ENCODE measurements at regions not wholly inside any gene's neighbourhood (a gene's known extent, or its start where the extent isn't known, plus 50 kb on each side); places are given as distances from the start of the nearest gene placed in this dataset.
"Not testable (repeated sequence)": the region's sequence is repeated elsewhere in the genome, so short reads cannot be mapped to it uniquely, and the experiment has no call there.

DNA sequence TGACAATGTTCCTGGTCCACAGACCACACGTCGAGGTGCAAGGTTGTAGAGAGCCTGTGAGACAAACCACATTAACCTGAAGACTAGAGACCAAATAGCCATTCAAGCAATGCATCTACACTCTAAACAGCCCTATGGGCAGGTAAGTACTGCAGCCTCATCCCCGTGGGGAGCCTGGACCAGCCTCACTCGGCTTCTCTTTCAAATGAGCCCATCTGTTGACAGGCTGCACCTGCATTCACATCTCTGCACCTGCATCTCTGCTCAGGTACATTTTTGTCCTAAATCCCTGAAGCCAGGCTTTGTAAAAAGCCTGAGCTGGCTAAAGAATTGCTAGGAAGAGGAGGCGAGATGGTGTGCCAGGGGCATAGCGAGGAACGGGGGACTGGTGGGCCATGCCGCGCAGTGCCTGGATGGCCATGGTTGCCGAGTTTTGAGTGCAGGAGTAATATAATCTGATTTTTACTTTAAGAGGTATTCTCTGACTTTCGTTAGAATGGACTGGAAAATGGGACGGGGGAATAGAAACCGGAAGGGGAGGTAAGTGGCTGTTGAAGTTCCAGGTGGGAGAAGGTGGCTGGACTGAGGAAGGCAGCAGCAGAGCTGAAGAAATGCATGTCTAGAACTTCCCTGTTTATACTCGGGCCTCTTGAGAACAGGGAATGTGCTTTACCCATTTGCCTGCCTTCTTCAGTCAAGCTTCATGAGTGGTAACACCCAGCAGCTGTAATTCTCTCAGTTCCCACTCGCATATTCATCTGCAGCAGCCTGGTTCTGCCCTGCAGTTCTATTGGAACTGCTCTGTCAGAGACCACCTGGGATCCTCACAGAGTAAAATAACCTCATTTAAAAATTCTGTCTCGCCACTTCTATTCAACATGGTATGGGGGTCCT, 226.4 kb downstream of the OPA1 start:
- no peaks in the 10 kb centered on the region for H3K9me3 ChIP-seq
- no peak for DNase-seq
- TF ChIP-seq, protein P1, sequence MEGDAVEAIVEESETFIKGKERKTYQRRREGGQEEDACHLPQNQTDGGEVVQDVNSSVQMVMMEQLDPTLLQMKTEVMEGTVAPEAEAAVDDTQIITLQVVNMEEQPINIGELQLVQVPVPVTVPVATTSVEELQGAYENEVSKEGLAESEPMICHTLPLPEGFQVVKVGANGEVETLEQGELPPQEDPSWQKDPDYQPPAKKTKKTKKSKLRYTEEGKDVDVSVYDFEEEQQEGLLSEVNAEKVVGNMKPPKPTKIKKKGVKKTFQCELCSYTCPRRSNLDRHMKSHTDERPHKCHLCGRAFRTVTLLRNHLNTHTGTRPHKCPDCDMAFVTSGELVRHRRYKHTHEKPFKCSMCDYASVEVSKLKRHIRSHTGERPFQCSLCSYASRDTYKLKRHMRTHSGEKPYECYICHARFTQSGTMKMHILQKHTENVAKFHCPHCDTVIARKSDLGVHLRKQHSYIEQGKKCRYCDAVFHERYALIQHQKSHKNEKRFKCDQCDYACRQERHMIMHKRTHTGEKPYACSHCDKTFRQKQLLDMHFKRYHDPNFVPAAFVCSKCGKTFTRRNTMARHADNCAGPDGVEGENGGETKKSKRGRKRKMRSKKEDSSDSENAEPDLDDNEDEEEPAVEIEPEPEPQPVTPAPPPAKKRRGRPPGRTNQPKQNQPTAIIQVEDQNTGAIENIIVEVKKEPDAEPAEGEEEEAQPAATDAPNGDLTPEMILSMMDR (IDR thresholded peaks at IDR 0.05): no peak
- no peak for TF ChIP-seq POLR2A (IDR thresholded peaks at IDR 0.05)
- no peak overlapping the region for H3K4me3 ChIP-seq
- H3K27ac ChIP-seq: no peak overlapping the region
- no peaks in the 10 kb centered on the region for H3K36me3 ChIP-seq (ENCODE audit: low read depth, missing control alignments)
- intact Hi-C loops (cut with DNase I; ENCODE audit: low total_unique reads): no loop called here
- H3K27me3 ChIP-seq: no peaks in the 10 kb centered on the region
- 93% methylated on average over 14 to 16 of the region's 16 CpGs for WGBS, 2 donors
- peaks cover 4% of the 10 kb centered on the region for H3K4me1 ChIP-seq

DNA sequence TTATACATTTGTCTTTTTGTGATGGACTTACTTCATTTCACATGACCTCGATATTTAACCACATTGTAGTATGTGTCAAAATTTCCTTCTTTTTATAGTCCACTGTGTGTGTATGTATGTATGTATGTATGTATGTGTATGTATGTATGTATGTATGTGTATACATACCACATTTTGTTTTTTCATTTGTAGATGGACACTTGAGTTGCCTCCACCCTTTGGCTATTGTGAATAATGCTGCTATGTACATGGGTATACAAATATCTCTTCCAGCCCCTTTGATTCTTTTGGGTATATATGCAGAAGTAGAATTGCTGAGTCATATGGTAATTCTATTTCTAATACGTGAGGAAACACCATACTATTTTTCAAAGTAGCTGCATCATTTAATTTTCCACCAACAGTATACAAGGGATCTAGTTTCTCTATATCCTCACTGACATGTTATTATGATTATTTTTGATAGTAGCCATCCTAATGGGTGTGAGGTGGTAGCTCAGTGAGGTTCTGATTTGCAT, 228.2 kb downstream of the OPA1 start:
- no peaks in the 10 kb centered on the region for H3K9me3 ChIP-seq
- intact Hi-C loops (cut with DNase I; ENCODE audit: low total_unique reads): no loop called here
- no peak overlapping the region for H3K27ac ChIP-seq
- 88 to 89% methylated on average over 2 of the region's 2 CpGs for WGBS, 2 donors
- H3K4me3 ChIP-seq: no peak overlapping the region
- no peak for DNase-seq
- no peaks in the 10 kb centered on the region for H3K27me3 ChIP-seq
- peaks cover 4% of the 10 kb centered on the region for H3K4me1 ChIP-seq
- no peaks in the 10 kb centered on the region for H3K36me3 ChIP-seq (ENCODE audit: low read depth, missing control alignments)
- TF ChIP-seq POLR2A (IDR thresholded peaks at IDR 0.05): no peak
- TF ChIP-seq, protein P1 (IDR thresholded peaks at IDR 0.05): no peak

DNA sequence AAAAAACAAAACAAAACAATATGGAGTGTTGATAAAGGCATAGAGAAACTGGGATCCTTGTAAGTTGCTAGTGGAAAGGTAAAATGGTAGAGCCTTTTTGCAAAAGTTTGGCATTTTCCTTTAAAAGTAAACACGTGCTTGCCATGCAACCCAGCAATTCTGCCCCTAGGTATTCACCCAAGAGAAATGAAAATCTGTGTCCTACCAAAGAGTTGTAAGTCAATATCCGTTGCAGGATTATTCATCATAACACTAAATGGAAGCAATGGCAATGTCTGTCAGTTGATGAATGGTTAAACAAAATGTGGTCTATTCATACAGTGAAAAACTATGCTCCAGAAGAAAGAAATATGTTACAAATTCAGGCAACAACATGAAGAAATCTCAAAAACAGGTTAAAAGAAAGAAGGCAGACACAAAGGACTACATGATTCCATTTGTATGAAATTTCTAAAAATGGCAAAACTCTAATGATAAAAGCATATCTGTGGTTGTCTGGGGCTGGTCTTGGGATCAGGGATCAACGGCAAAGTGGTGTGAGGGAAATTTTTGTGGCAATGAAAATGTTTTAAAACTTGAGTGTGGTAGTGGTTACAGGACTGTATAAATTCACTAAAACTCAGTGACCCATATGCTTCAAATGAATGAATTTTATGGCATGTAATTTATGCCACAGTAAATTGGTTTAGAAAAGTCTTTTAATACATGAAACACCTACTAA, 229.6 kb downstream of the OPA1 start:
- WGBS, 2 donors: 93 to 94% methylated on average over 3 of the region's 3 CpGs
- H3K4me1 ChIP-seq: peaks cover 7% of the 10 kb centered on the region
- DNase-seq: no peak
- H3K4me3 ChIP-seq: no peak overlapping the region
- no peaks in the 10 kb centered on the region for H3K27me3 ChIP-seq
- intact Hi-C loops (cut with DNase I; ENCODE audit: low total_unique reads): no loop called here
- no peaks in the 10 kb centered on the region for H3K9me3 ChIP-seq
- no peak for TF ChIP-seq POLR2A (IDR thresholded peaks at IDR 0.05)
- TF ChIP-seq, protein P1 (IDR thresholded peaks at IDR 0.05): no peak
- H3K36me3 ChIP-seq (ENCODE audit: low read depth, missing control alignments): no peaks in the 10 kb centered on the region
- H3K27ac ChIP-seq: no peak overlapping the region

DNA sequence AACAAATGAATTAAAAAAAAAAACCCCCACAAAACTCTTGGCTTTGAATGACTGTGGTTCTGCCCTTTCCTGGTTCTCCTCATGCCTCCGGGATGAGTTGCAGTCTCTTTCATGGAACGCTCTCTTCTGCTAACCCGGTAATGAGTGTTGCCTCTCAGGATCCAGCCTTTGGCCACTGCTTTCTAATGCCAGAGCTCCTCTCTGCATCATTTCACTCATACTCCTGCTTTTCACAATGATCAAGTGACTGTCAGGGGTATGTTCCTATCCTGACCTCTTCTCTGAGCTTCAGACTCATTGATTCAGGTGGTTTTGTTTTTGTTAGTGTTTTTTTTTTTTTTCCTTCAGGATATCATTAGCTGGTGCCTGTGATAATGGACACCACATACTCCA, 230.2 kb downstream of the OPA1 start:
- H3K4me1 ChIP-seq; H3K27me3 ChIP-seq; H3K36me3 ChIP-seq (ENCODE audit: low read depth, missing control alignments); H3K9me3 ChIP-seq; H3K4me3 ChIP-seq; DNase-seq; intact Hi-C loops (cut with DNase I; ENCODE audit: low total_unique reads); H3K27ac ChIP-seq: not testable (repeated sequence)
- WGBS, 2 donors: 67 to 82% methylated on average over 3 of the region's 3 CpGs

DNA sequence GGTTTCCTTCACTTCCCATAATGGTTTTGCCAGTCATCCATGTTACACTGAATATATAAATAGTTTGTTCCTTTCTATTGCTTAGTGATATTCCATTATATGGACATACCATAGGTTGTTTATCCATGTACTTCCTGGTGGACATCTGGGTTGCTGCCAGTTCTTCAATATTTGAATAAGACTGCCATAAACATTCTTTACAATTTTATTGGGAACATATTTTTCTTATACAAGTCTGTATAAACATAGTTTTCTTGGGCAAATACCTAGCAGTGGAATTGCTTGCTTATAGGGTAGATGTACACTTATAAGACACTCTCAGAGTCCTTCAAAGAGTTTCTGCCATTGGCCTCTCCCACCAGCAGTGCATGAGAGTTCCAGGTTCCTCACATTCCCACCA, 231.4 kb downstream of the OPA1 start:
- H3K9me3 ChIP-seq: no peaks in the 10 kb centered on the region
- no peak for TF ChIP-seq POLR2A (IDR thresholded peaks at IDR 0.05)
- TF ChIP-seq, protein P1 (IDR thresholded peaks at IDR 0.05): no peak
- no peak overlapping the region for H3K4me3 ChIP-seq
- H3K4me1 ChIP-seq: peaks cover 7% of the 10 kb centered on the region
- intact Hi-C loops (cut with DNase I; ENCODE audit: low total_unique reads): no loop called here
- DNase-seq: no peak
- H3K36me3 ChIP-seq (ENCODE audit: low read depth, missing control alignments): no peaks in the 10 kb centered on the region
- H3K27ac ChIP-seq: no peak overlapping the region
- no peaks in the 10 kb centered on the region for H3K27me3 ChIP-seq
